ENCODE measurements at regions not wholly inside any gene's neighbourhood (a gene's known extent, or its start where the extent isn't known, plus 50 kb on each side); places are given as distances from the start of the nearest gene placed in this dataset.

- TF ChIP-seq CTCF (IDR thresholded peaks at IDR 0.05) (no peak), POLR2A (IDR thresholded peaks at IDR 0.05) (no peak)
Measured at GRCh38 chrX:121310820-121311219, 263.4 kb downstream of the GLUD2 start.

Data from testis (tissue), 2 donors.